ENCODE measurements at regions not wholly inside any gene's neighbourhood (a gene's known extent, or its start where the extent isn't known, plus 50 kb on each side); places are given as distances from the start of the nearest gene placed in this dataset.

DNA sequence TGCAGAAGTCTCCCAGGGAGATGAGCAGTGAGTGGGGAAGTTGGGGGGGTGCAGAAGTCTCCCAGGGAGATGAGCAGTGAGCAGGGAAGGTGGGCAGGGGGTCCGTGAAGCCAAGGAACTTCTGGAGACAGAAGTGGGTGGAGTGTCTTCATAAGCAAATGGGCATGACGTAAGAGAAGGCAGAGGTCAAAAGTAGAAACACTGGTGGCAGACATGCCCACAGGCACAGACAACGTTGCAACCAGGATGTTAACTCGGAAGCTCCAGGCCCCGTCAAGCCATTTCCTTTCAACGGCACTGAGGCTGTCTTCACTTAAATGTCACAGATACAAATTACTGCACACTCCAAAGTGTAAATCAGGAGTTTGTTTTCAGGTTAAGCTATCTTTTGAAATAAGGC, 186.1 kb downstream of the SHANK2 start:
- Histone ChIP-seq H3K27me3 (no peaks in the 10 kb centered on the region), H3K27ac (no peak overlapping the region), H3K4me1 (no peaks in the 10 kb centered on the region), H3K36me3 (no peaks in the 10 kb centered on the region), H3K4me3 (no peak overlapping the region), H3K9me3 (no peaks in the 10 kb centered on the region)
- TF ChIP-seq, protein P1, sequence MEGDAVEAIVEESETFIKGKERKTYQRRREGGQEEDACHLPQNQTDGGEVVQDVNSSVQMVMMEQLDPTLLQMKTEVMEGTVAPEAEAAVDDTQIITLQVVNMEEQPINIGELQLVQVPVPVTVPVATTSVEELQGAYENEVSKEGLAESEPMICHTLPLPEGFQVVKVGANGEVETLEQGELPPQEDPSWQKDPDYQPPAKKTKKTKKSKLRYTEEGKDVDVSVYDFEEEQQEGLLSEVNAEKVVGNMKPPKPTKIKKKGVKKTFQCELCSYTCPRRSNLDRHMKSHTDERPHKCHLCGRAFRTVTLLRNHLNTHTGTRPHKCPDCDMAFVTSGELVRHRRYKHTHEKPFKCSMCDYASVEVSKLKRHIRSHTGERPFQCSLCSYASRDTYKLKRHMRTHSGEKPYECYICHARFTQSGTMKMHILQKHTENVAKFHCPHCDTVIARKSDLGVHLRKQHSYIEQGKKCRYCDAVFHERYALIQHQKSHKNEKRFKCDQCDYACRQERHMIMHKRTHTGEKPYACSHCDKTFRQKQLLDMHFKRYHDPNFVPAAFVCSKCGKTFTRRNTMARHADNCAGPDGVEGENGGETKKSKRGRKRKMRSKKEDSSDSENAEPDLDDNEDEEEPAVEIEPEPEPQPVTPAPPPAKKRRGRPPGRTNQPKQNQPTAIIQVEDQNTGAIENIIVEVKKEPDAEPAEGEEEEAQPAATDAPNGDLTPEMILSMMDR (IDR thresholded peaks at IDR 0.05): no peak
- ATAC-seq: no peak
- intact Hi-C loops (cut with DNase I): no loop called here
- DNase-seq: no peak

DNA sequence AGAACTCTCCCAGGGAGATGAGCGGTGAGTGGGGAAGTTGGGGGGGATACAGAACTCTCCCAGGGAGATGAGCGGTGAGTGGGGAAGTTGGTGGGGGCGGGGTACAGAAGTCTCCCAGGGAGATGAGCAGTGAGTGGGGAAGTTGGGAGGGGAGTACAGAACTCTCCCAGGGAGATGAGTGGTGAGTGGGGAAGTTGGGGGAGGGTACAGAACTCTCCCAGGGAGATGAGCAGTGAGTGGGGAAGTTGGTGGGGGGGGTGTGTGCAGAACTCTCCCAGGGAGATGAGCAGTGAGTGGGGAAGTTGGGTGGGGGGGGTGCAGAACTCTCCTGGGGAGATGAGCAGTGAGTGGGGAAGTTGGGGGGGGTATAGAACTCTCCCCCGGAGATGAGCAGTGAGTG, 186.5 kb downstream of the SHANK2 start:
- no peaks in the 10 kb centered on the region for H3K4me1 ChIP-seq
- no peaks in the 10 kb centered on the region for H3K36me3 ChIP-seq
- no peak for ATAC-seq
- TF ChIP-seq, protein P1 (IDR thresholded peaks at IDR 0.05): no peak
- H3K9me3 ChIP-seq: no peaks in the 10 kb centered on the region
- no peak overlapping the region for H3K27ac ChIP-seq
- no peaks in the 10 kb centered on the region for H3K27me3 ChIP-seq
- DNase-seq: no peak
- intact Hi-C loops (cut with DNase I): no loop called here
- no peak overlapping the region for H3K4me3 ChIP-seq

DNA sequence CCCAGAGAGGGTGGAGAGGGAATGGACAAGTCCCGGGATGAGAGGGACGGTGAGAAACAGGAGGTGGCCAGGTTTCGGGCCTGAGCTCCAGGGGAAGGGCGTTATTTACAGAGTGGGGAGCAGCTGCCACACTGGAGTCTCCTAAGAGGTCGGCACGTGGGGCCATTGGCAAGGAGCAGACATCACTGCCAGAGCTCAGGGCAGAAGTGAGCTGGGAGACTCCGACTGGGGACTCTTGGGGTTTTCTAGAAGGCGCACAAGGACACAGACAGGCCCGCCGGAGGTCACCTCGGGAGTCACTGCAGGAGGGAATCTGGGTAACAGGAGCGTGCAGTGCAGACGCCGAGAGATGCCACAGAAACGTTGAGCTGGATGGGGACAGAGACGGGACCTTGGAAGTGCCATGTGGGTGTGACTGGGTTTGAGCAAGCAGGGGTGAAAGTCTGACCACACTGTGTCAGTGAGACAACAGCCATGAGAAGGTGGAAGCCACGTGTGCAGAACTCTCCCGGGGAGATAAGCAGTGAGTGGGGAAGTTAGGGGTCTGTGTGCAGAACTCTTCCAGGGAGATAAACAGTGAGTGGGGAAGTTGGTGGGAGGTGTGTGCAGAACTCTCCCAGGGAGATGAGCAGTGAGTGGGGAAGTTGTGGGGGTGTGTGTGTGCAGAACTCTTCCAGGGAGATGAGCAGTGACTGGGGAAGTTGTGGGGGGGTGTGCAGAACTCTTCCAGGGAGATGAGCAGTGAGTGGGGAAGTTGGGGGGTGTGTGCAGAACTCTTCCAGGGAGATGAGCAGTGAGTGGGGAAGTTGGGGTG, 187.5 kb downstream of the SHANK2 start:
- TF ChIP-seq, protein P1 (IDR thresholded peaks at IDR 0.05): no peak
- intact Hi-C loops (cut with DNase I): no loop called here
- no peak overlapping the region for H3K27ac ChIP-seq

DNA sequence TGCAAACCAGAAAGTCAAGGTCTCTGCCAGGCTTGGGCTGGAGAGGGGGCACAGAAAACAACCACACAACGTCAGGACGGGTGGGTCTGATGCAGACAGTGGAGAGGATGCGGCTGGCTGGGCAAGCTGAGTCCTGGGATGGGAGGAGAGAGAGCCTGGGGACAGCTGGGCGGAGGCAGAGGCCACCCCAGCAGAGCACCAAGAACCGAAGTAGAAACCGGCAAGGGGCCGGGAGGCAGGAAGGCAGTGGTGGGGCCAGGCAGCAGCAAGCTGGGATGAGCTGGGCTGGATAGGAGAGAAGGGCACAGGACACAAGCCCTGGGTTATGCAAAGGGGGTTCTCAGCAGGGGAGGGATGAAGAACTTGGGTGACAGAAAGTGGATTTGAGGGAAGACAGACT, 188.2 kb downstream of the SHANK2 start:
- Histone ChIP-seq H3K27me3 (no peaks in the 10 kb centered on the region), H3K36me3 (no peaks in the 10 kb centered on the region), H3K9me3 (no peaks in the 10 kb centered on the region), H3K27ac (no peak overlapping the region), H3K4me3 (no peak overlapping the region), H3K4me1 (no peaks in the 10 kb centered on the region)
- TF ChIP-seq, protein P1 (IDR thresholded peaks at IDR 0.05): no peak
- intact Hi-C loops (cut with DNase I): no loop called here
- DNase-seq (no peak), ATAC-seq (no peak)

More for the DNA sequence above, 187.5 kb downstream of the SHANK2 start:
- H3K4me1 ChIP-seq: no peaks in the 10 kb centered on the region
- no peaks in the 10 kb centered on the region for H3K36me3 ChIP-seq
- DNase-seq (no peak), ATAC-seq (no peak)
- H3K4me3 ChIP-seq: no peak overlapping the region
- no peaks in the 10 kb centered on the region for H3K9me3 ChIP-seq
- no peaks in the 10 kb centered on the region for H3K27me3 ChIP-seq

DNA sequence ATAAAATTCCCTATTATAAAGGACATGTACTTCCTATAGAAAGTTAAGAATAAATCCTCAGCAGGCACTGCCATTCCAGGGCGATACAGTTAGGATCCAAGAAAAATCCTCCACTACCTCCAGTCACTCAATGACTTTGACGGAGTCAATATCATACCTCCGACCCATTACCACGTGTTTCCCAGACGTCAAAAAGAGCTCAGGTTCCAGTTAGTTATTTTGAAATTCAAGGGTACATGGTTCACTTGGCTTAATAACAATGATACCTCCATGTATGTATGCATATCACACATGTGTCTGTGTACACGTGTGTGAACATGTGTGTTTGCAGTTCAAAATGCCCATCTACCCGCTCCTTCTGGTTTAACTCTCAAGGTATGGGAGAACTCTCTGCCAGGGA, 189.2 kb downstream of the SHANK2 start:
- Histone ChIP-seq H3K4me1 (no peaks in the 10 kb centered on the region), H3K36me3 (no peaks in the 10 kb centered on the region), H3K9me3 (no peaks in the 10 kb centered on the region), H3K27me3 (no peaks in the 10 kb centered on the region), H3K4me3 (no peak overlapping the region), H3K27ac (no peak overlapping the region)
- DNase-seq: no peak
- intact Hi-C loops (cut with DNase I): no loop called here
- no peak for ATAC-seq
- TF ChIP-seq, protein P1 (IDR thresholded peaks at IDR 0.05): no peak
